ENCODE measurements at regions not wholly inside any gene's neighbourhood (a gene's known extent, or its start where the extent isn't known, plus 50 kb on each side); places are given as distances from the start of the nearest gene placed in this dataset.
"Not testable (repeated sequence)": the region's sequence is repeated elsewhere in the genome, so short reads cannot be mapped to it uniquely, and the experiment has no call there.

- DNase-seq (ENCODE audit: low read depth in 4 of 4, low spot score in 3 of 4) = no peak
Measured at GRCh38 chr1:234771642-234772344, 161.8 kb upstream of the IRF2BP2 start.

GRCh38 chr1:234770924-234771540 lies 161.1 kb upstream of the IRF2BP2 start:
- no peak for DNase-seq (ENCODE audit: low read depth in 4 of 4, low spot score in 3 of 4)

GRCh38 chr1:234769986-234770795 lies 160.2 kb upstream of the IRF2BP2 start:
- no peak for DNase-seq (ENCODE audit: low read depth in 4 of 4, low spot score in 3 of 4)

- no peak for DNase-seq (ENCODE audit: low read depth in 4 of 4, low spot score in 3 of 4)
Measured at GRCh38 chr1:234769284-234769985, 159.5 kb upstream of the IRF2BP2 start.

- DNase-seq (ENCODE audit: low read depth in 4 of 4, low spot score in 3 of 4) = no peak
Measured at GRCh38 chr1:234768569-234769283, 158.7 kb upstream of the IRF2BP2 start.

GRCh38 chr1:234768171-234768568 lies 158.2 kb upstream of the IRF2BP2 start:
- no peak for DNase-seq (ENCODE audit: low read depth in 4 of 4, low spot score in 3 of 4)

GRCh38 chr1:234765672-234766071 lies 155.7 kb upstream of the IRF2BP2 start:
- no peak for DNase-seq (ENCODE audit: low read depth in 4 of 4, low spot score in 3 of 4)

GRCh38 chr1:234765181-234765580 lies 155.2 kb upstream of the IRF2BP2 start:
- DNase-seq (ENCODE audit: low read depth in 4 of 4, low spot score in 3 of 4) = no peak

- DNase-seq (ENCODE audit: low read depth in 4 of 4, low spot score in 3 of 4) = no peak
Measured at GRCh38 chr1:234763910-234764309, 153.9 kb upstream of the IRF2BP2 start.

- no peak for DNase-seq (ENCODE audit: low read depth in 4 of 4, low spot score in 3 of 4)
Measured at GRCh38 chr1:234763367-234763766, 153.4 kb upstream of the IRF2BP2 start.

GRCh38 chr1:234762127-234762526 lies 152.1 kb upstream of the IRF2BP2 start:
- DNase-seq (ENCODE audit: low read depth in 4 of 4, low spot score in 3 of 4) = not testable (repeated sequence)

GRCh38 chr1:234760303-234760723 lies 150.3 kb upstream of the IRF2BP2 start:
- DNase-seq (ENCODE audit: low read depth in 4 of 4, low spot score in 3 of 4) = no peak

- DNase-seq (ENCODE audit: low read depth in 4 of 4, low spot score in 3 of 4) = no peak
Measured at GRCh38 chr1:234759888-234760287, 149.9 kb upstream of the IRF2BP2 start.

- DNase-seq (ENCODE audit: low read depth in 4 of 4, low spot score in 3 of 4) = no peak
Measured at GRCh38 chr1:234758851-234759250, 148.9 kb upstream of the IRF2BP2 start.

- DNase-seq (ENCODE audit: low read depth in 4 of 4, low spot score in 3 of 4) = no peak
Measured at GRCh38 chr1:234756857-234757256, 146.9 kb upstream of the IRF2BP2 start.

GRCh38 chr1:234756066-234756774 lies 146.2 kb upstream of the IRF2BP2 start:
- no peak for DNase-seq (ENCODE audit: low read depth in 4 of 4, low spot score in 3 of 4)

- no peak for DNase-seq (ENCODE audit: low read depth in 4 of 4, low spot score in 3 of 4)
Measured at GRCh38 chr1:234755449-234755863, 145.5 kb upstream of the IRF2BP2 start.

- DNase-seq (ENCODE audit: low read depth in 4 of 4, low spot score in 3 of 4) = no peak
Measured at GRCh38 chr1:234753979-234754378, 144.0 kb upstream of the IRF2BP2 start.

- DNase-seq (ENCODE audit: low read depth in 4 of 4, low spot score in 3 of 4) = no peak
Measured at GRCh38 chr1:234752927-234753326, 142.9 kb upstream of the IRF2BP2 start.

- no peak for DNase-seq (ENCODE audit: low read depth in 4 of 4, low spot score in 3 of 4)
Measured at GRCh38 chr1:234751678-234752077, 141.7 kb upstream of the IRF2BP2 start.
